Ectodermal cell (in vitro differentiated cells): ENCODE measurements at regions not wholly inside any gene's neighbourhood (a gene's known extent, or its start where the extent isn't known, plus 50 kb on each side); places are given as distances from the start of the nearest gene placed in this dataset.

ENCODE experiments used
- H3K27ac ChIP-seq: 2 replicates; pipeline ENCODE4 v1.7.0; 2013; ENCODE audit warnings: mild to moderate bottlenecking, low read depth, low read length; ENCODE audit not compliant: insufficient read depth, poor library complexity, severe bottlenecking
- H3K27me3 ChIP-seq: 2 replicates; pipeline ENCODE4 v1.7.0; 2013; ENCODE audit warnings: mild to moderate bottlenecking, low read length; ENCODE audit not compliant: insufficient read depth, control insufficient read depth, poor library complexity, severe bottlenecking
- H3K36me3 ChIP-seq: one replicate; pipeline ENCODE4 v1.7.0; 2013; ENCODE audit warnings: low read length; ENCODE audit not compliant: control insufficient read depth, insufficient read depth
- H3K4me1 ChIP-seq: one replicate; pipeline ENCODE4 v1.7.0; 2013; ENCODE audit warnings: low read length; ENCODE audit not compliant: control insufficient read depth, insufficient read depth
- H3K4me3 ChIP-seq: 2 replicates; pipeline ENCODE4 v1.7.0; 2013; ENCODE audit warnings: low read depth, low read length, control low read depth; ENCODE audit not compliant: insufficient read depth
- H3K9me3 ChIP-seq: 2 replicates; pipeline ENCODE4 v1.7.0; 2013; ENCODE audit warnings: mild to moderate bottlenecking, low read length, moderate library complexity; ENCODE audit not compliant: control insufficient read depth
- WGBS, 2 experiments: methylation state at CpG; one replicate each; pipeline ENCODE4 v1.1.7; 2013; ENCODE audit warnings: missing lambda C conversion rate in 2 of 2; 5-methylcytosine and 5-hydroxymethylcytosine counted together

- WGBS, 2 experiments = 84 to 88% methylated on average over 4 of the region's 4 CpGs
- Histone ChIP-seq H3K27me3 (no peaks in the 10 kb centered on the region), H3K9me3 (no peaks in the 10 kb centered on the region), H3K27ac (no peak overlapping the region), H3K4me3 (no peak overlapping the region), H3K4me1 (peaks cover 5% of the 10 kb centered on the region), H3K36me3 (no peaks in the 10 kb centered on the region)
Observed at GRCh38 chr2:64362562-64363026, 91.4 kb upstream of the LGALSL start.

GRCh38 chr2:64363140-64363539, 90.8 kb upstream of the LGALSL start:
- no peak overlapping the region for H3K4me3 ChIP-seq
- no peak overlapping the region for H3K27ac ChIP-seq
- WGBS, 2 experiments = 95 to 96% methylated on average over 4 of the region's 4 CpGs
- peaks cover 5% of the 10 kb centered on the region for H3K4me1 ChIP-seq
- H3K27me3 ChIP-seq = no peaks in the 10 kb centered on the region
- no peaks in the 10 kb centered on the region for H3K36me3 ChIP-seq
- H3K9me3 ChIP-seq = no peaks in the 10 kb centered on the region

GRCh38 chr2:64363848-64364247, 90.1 kb upstream of the LGALSL start:
- H3K4me3 ChIP-seq = no peak overlapping the region
- 50 to 58% methylated on average over 2 of the region's 2 CpGs for WGBS, 2 experiments
- H3K36me3 ChIP-seq = no peaks in the 10 kb centered on the region
- H3K27ac ChIP-seq = no peak overlapping the region
- no peaks in the 10 kb centered on the region for H3K9me3 ChIP-seq
- H3K4me1 ChIP-seq = peaks cover 5% of the 10 kb centered on the region
- H3K27me3 ChIP-seq = no peaks in the 10 kb centered on the region

DNA sequence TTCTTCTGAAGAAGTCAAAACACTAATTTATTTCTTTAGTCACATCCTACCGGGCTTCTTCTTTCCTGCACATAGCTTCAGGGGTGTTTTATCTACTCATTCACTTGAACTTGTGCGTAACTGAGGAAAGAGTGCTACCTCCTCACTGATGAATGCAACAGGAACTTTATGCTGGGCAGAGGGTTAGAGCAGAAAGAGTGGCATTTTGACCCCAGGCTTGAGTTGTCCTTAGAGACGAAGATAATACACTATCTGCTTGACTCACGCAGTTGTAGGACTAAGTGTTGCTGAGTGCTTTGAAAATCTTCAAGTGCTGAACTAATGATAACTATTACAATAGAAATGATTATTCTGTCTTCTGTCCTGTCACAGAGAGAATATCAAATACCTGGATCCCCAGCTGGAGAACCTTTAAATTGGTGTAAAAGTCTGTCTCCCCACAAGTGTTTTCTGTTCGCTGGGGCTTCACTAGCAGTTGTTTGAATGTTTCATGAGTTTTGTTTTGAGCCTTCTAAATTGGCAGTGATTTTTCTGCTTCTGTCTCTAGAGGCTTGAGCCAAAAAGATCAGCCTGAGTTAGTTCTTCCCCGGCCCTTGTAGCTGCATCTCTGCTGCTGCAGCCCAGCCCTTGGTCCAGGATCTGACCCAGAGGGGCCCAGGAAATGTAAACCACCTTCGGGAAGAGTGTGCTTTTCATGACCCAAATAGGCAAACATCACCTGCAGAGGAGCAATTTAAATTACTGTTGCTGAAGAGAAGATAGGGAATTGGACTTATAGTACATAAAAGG, 86.3 kb upstream of the LGALSL start:
- 76 to 84% methylated on average over 7 of the region's 7 CpGs for WGBS, 2 experiments
- Histone ChIP-seq H3K9me3 (no peaks in the 10 kb centered on the region), H3K27me3 (no peaks in the 10 kb centered on the region), H3K4me3 (no peak overlapping the region), H3K27ac (no peak overlapping the region), H3K4me1 (no peaks in the 10 kb centered on the region), H3K36me3 (no peaks in the 10 kb centered on the region)

DNA sequence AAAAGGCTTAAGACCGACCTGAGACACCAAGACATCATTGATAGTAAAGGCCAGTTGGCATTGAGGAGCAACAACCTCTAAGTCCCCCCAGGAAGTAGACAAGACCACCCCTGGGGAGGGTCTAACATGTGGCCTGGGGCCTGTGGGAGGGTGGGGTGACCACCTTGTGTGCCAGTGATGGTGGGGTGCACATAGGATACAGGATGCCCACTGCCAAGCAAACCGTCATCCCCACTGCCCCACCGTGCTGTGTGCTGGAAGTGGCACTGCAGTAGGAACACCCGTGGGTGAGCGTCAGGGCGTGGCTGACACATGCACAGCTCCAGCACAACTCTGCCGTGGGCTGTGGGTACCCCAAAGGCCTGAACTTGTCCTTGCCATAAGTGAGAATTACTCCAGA, 84.3 kb upstream of the LGALSL start:
- Histone ChIP-seq H3K27ac (no peak overlapping the region), H3K27me3 (no peaks in the 10 kb centered on the region), H3K36me3 (no peaks in the 10 kb centered on the region), H3K4me1 (no peaks in the 10 kb centered on the region), H3K9me3 (no peaks in the 10 kb centered on the region), H3K4me3 (no peak overlapping the region)
- WGBS, 2 experiments = 93 to 94% methylated on average over 7 of the region's 7 CpGs

GRCh38 chr2:64371727-64372126, 82.2 kb upstream of the LGALSL start:
- Histone ChIP-seq H3K27ac (no peak overlapping the region), H3K36me3 (no peaks in the 10 kb centered on the region), H3K4me1 (no peaks in the 10 kb centered on the region), H3K4me3 (no peak overlapping the region), H3K27me3 (no peaks in the 10 kb centered on the region), H3K9me3 (no peaks in the 10 kb centered on the region)
- WGBS, 2 experiments = 89 to 95% methylated on average over 2 of the region's 2 CpGs

DNA sequence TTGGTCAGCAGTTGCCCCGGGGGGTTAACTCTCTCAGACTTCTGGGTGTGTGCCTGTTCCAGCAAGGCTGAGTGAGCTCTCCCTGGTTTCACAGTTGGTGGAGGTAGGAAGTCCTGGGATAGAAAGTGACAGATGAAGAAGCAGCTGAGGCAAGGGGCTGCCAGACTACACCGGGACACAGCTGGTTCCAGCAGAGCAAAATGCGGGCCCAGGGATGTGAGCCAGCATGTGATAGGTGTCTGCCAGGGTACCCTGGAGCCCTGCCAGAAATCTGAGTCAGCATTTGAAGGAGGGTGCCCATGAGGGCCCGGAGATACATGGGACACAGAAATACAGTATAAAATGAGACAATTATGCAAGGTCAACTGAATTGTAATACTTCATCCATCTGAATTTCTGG, 79.3 kb upstream of the LGALSL start:
- no peak overlapping the region for H3K4me3 ChIP-seq

DNA sequence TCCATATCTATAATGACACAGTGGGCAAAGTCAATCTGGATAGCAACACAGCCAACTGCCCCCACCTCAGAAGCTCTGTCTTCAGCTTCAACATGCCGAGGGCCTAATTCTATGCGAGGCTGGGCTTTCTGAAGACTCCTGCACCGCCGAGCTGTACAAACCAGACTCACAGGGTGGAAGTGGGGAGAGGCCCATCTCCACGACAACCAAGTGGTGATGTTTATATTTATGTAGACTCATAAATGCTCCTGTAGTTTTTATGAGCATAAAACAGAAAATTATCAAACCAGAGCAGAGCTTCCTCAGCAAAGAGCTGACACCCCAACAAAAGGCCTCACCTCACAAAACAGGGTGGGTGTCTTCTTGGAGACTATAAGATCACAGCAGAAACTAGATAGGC, 77.0 kb upstream of the LGALSL start:
- Histone ChIP-seq H3K4me1 (no peaks in the 10 kb centered on the region), H3K9me3 (no peaks in the 10 kb centered on the region), H3K27ac (no peak overlapping the region), H3K36me3 (no peaks in the 10 kb centered on the region), H3K27me3 (no peaks in the 10 kb centered on the region), H3K4me3 (no peak overlapping the region)
- WGBS, 2 experiments = 96 to 97% methylated on average over 5 of the region's 5 CpGs

More for the DNA sequence above, 79.3 kb upstream of the LGALSL start:
- WGBS, 2 experiments = 90 to 94% methylated on average over 4 of the region's 4 CpGs
- Histone ChIP-seq H3K4me1 (no peaks in the 10 kb centered on the region), H3K9me3 (no peaks in the 10 kb centered on the region), H3K27me3 (no peaks in the 10 kb centered on the region), H3K36me3 (no peaks in the 10 kb centered on the region), H3K27ac (no peak overlapping the region)

DNA sequence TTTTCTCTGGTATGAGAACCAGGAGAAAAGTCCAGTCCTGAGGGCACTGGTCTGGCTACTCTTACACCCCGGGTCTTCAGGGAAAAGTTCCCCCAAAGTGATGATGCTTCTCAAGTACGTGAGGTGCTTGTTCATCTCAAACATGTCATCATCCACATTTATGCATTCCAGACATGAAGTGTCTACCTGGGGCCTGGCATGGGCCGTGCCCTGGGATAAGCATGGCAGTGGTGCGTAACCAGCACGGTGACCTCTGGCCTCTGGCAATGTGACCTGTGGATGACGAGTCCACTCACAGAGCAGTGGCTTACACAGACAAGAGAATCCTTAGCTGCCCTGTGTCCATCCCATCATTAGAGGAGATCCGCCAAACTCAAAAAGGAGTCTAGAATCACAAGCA, 74.8 kb upstream of the LGALSL start:
- no peaks in the 10 kb centered on the region for H3K27me3 ChIP-seq
- H3K4me3 ChIP-seq = no peak overlapping the region
- no peaks in the 10 kb centered on the region for H3K9me3 ChIP-seq
- 94 to 95% methylated on average over 7 of the region's 7 CpGs for WGBS, 2 experiments
- H3K27ac ChIP-seq = no peak overlapping the region
- no peaks in the 10 kb centered on the region for H3K4me1 ChIP-seq
- H3K36me3 ChIP-seq = no peaks in the 10 kb centered on the region

- Histone ChIP-seq H3K27ac (no peak overlapping the region), H3K4me1 (no peaks in the 10 kb centered on the region), H3K9me3 (no peaks in the 10 kb centered on the region), H3K27me3 (no peaks in the 10 kb centered on the region), H3K4me3 (no peak overlapping the region), H3K36me3 (no peaks in the 10 kb centered on the region)
- 94% methylated on average over 4 of the region's 4 CpGs for WGBS, 2 experiments
Observed at GRCh38 chr2:64380853-64381527, 73.0 kb upstream of the LGALSL start.
